Effector memory CD4-positive, alpha-beta T cell (primary cell): ENCODE measurements at regions not wholly inside any gene's neighbourhood (a gene's known extent, or its start where the extent isn't known, plus 50 kb on each side); places are given as distances from the start of the nearest gene placed in this dataset.
"Not testable (repeated sequence)": the region's sequence is repeated elsewhere in the genome, so short reads cannot be mapped to it uniquely, and the experiment has no call there.

Experiments used
- DNase-seq, 3 donors: peaks; one replicate each; pipeline ENCODE4 v3.0.0-alpha.2; 2020
- H3K27ac ChIP-seq: 2 replicates; pipeline ENCODE4 v1.7.0; 2013; ENCODE audit warnings: mild to moderate bottlenecking, low read length, moderate library complexity; ENCODE audit not compliant: insufficient read depth, poor library complexity, severe bottlenecking
- H3K27me3 ChIP-seq: replicated peaks from 2 replicates; pipeline ENCODE4 v1.7.0; 2013; ENCODE audit warnings: mild to moderate bottlenecking, low read length; ENCODE audit not compliant: insufficient read depth, control insufficient read depth, poor library complexity, severe bottlenecking
- H3K36me3 ChIP-seq: 2 replicates; pipeline ENCODE4 v1.7.0; 2013; ENCODE audit warnings: mild to moderate bottlenecking, low read length, moderate library complexity; ENCODE audit not compliant: control insufficient read depth, insufficient read depth
- H3K4me1 ChIP-seq: 2 replicates; pipeline ENCODE4 v1.7.0; 2013; ENCODE audit warnings: low read length, mild to moderate bottlenecking; ENCODE audit not compliant: control insufficient read depth, insufficient read depth, poor library complexity, severe bottlenecking
- H3K4me3 ChIP-seq: 2 replicates; pipeline ENCODE4 v1.7.0; 2013; ENCODE audit warnings: low read length, low read depth, mild to moderate bottlenecking; ENCODE audit not compliant: insufficient read depth, poor library complexity, severe bottlenecking
- H3K9me3 ChIP-seq: 2 replicates; pipeline ENCODE4 v1.7.0; 2013; ENCODE audit warnings: mild to moderate bottlenecking, low read length, moderate library complexity; ENCODE audit not compliant: control insufficient read depth

DNA sequence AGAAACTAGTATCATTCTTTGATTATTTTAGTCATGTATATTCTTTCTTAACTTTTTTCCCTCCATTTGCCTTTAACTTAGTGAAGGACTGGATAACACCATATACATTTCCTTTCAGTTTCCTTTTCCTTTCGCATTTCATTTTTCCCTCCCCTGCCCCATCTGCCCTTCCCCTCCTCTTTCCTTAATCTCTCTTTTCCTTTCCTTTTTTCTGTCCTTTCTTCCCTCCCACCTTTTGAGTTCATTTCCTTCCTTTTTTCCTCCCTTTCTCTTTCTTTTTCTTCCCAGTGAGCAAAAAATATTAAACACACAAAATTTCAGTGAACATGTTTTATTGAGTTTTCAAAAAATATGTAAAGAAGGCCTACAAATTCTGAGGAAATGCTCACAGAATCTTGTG lies 373.3 kb downstream of the SRGAP2C start:
- not testable (repeated sequence) for DNase-seq, H3K4me3 ChIP-seq, H3K27me3 ChIP-seq, H3K4me1 ChIP-seq, H3K27ac ChIP-seq, H3K36me3 ChIP-seq, H3K9me3 ChIP-seq

GRCh38 chr1:121558514-121558913 lies 373.7 kb downstream of the SRGAP2C start:
- no peaks in the 10 kb centered on the region for H3K27me3 ChIP-seq
- no peaks in the 10 kb centered on the region for H3K9me3 ChIP-seq
- H3K27ac ChIP-seq = no peak overlapping the region
- no peaks in the 10 kb centered on the region for H3K36me3 ChIP-seq
- no peak for DNase-seq
- no peak overlapping the region for H3K4me3 ChIP-seq
- H3K4me1 ChIP-seq = no peaks in the 10 kb centered on the region

- Histone ChIP-seq H3K27me3 (no peaks in the 10 kb centered on the region), H3K4me1 (peaks cover 3% of the 10 kb centered on the region), H3K27ac (no peak overlapping the region), H3K4me3 (no peak overlapping the region), H3K9me3 (no peaks in the 10 kb centered on the region), H3K36me3 (no peaks in the 10 kb centered on the region)
- DNase-seq = no peak
These were observed 381.6 kb downstream of the SRGAP2C start for GRCh38 chr1:121566346-121566745.

DNA sequence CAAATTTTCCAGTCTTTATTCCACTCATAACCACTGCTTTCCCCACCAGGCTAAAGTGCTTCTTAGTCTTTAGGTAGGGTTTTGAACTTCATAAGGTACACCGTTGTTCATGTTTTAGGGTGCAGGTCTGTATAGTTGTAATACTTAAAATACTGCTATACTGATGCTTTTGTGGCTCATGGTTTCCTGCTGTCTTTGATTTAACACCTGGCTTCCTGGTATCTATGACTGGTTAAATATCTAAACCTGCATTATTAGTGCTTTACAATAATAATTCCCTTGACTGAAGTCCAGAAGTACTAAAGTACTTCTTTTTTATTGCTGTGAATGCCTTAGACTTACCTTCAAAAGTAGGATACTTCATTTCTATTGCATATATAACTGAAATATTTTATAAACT lies 384.7 kb downstream of the SRGAP2C start:
- no peak overlapping the region for H3K27ac ChIP-seq
- no peaks in the 10 kb centered on the region for H3K27me3 ChIP-seq
- no peak overlapping the region for H3K4me3 ChIP-seq
- peaks cover 3% of the 10 kb centered on the region for H3K4me1 ChIP-seq
- H3K36me3 ChIP-seq = no peaks in the 10 kb centered on the region
- no peak for DNase-seq
- H3K9me3 ChIP-seq = no peaks in the 10 kb centered on the region

- not testable (repeated sequence) for H3K27ac ChIP-seq, H3K36me3 ChIP-seq, H3K4me3 ChIP-seq, H3K9me3 ChIP-seq, DNase-seq, H3K27me3 ChIP-seq, H3K4me1 ChIP-seq
These were observed 389.2 kb downstream of the SRGAP2C start for GRCh38 chr1:121573881-121574504.

- H3K9me3 ChIP-seq, H3K4me3 ChIP-seq, DNase-seq, H3K27ac ChIP-seq, H3K36me3 ChIP-seq, H3K4me1 ChIP-seq, H3K27me3 ChIP-seq: not testable (repeated sequence)
These were observed 389.7 kb downstream of the SRGAP2C start for GRCh38 chr1:121574505-121574899.

- not testable (repeated sequence) for H3K9me3 ChIP-seq, DNase-seq, H3K36me3 ChIP-seq, H3K27ac ChIP-seq, H3K27me3 ChIP-seq, H3K4me3 ChIP-seq
- H3K4me1 ChIP-seq = peaks cover 11% of the 10 kb centered on the region
These were observed 398.1 kb downstream of the SRGAP2C start for GRCh38 chr1:121582898-121583297.

DNA sequence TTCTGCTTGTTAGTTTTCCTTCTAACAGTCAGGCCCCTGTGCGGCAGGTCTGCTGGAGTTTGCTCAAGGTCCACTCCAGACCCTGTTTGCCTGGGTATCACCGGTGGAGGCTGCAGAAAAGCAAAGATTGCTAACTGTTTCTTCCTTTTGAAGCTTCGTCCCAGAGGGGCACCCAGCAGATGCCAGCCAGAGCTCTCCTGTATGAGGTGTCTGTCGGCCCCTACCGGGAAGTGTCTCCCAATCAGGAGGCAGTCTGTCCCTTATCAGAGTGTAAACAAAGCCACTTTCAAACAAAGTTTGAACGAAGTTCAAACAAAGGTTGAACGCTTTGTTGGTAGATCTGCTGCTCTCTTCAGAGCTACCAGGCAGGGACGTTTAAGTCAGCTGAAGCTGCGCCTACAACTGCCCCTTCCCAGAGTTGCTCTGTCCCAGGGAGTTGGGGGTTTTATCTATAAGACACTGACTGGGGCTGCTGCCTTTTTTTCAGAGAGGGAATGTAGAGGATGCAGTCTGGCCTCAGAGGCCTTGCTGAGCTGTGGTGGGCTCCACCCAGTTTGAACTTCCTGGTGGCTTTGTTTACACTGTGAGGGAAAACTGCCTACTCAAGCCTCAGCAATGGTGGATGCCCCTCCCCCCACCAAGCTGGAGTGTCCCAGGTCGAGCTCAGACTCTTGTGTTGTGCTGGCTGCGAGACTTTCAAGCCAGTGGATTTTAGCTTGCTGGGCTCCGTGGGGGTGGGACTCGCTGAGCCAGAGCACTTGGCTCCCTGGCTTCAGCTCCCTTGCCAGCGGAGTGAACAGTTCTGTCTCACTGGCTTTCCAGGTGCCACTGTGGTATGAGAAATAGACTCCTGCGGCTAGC lies 401.8 kb downstream of the SRGAP2C start:
- Histone ChIP-seq H3K27me3 (no peaks in the 10 kb centered on the region), H3K36me3 (no peaks in the 10 kb centered on the region), H3K27ac (no peak overlapping the region), H3K4me3 (no peak overlapping the region), H3K9me3 (no peaks in the 10 kb centered on the region), H3K4me1 (peaks cover 16% of the 10 kb centered on the region)
- no peak for DNase-seq

GRCh38 chr1:121587230-121587569 lies 402.4 kb downstream of the SRGAP2C start:
- DNase-seq = no peak
- Histone ChIP-seq H3K4me3 (no peak overlapping the region), H3K9me3 (no peaks in the 10 kb centered on the region), H3K27ac (no peak overlapping the region), H3K27me3 (no peaks in the 10 kb centered on the region), H3K36me3 (no peaks in the 10 kb centered on the region), H3K4me1 (peaks cover 16% of the 10 kb centered on the region)

DNA sequence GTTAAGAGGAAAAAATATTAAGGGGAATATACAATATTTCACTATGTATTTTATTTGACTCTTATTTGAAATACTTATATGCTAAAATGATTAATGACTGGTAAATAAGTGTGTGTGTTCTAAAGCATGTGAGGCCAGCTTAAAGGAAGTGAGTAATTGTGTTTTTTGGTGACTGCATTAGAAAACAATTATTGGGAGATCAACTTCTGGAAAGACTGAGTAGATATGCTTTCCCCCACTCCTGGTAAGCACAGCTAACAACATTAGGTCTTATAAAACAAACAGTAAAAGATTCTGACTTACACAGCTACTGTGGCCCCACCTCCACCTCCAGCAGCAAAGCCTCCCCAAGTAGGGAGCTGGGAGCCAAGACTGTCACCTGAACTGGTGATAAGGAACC lies 403.0 kb downstream of the SRGAP2C start:
- H3K4me3 ChIP-seq = no peak overlapping the region
- peaks cover 16% of the 10 kb centered on the region for H3K4me1 ChIP-seq
- no peaks in the 10 kb centered on the region for H3K27me3 ChIP-seq
- no peaks in the 10 kb centered on the region for H3K9me3 ChIP-seq
- no peak overlapping the region for H3K27ac ChIP-seq
- no peaks in the 10 kb centered on the region for H3K36me3 ChIP-seq
- DNase-seq = no peak
